Right lobe of liver (tissue), 6 donors: ENCODE measurements at regions not wholly inside any gene's neighbourhood (a gene's known extent, or its start where the extent isn't known, plus 50 kb on each side); places are given as distances from the start of the nearest gene placed in this dataset.

Experiments
- ATAC-seq, 4 donors: fragments of 200-7000 bp; cut with Tn5 transposase; one replicate each; pipeline ENCODE4 v1.9.1; 2020; ENCODE audit warnings: mild to moderate bottlenecking in 4 of 4, moderate library complexity in 4 of 4
- DNase-seq, 3 donors: peaks; one replicate each; pipeline ENCODE4 v3.0.0-alpha.2; 2020
- H3K27ac ChIP-seq, 3 donors: fragments of 200-600 bp; one replicate each; pipeline ENCODE4 v1.8.0; 2022
- H3K27me3 ChIP-seq, 2 donors: fragments of 200-600 bp; one replicate each; pipeline ENCODE4 v1.8.0; 2022
- H3K36me3 ChIP-seq, 4 donors: fragments of 200-600 bp; sonication (generic) in 1 of 4; one replicate each; pipeline versions ENCODE4 v1.5.1 to v1.8.0; 2017 to 2022; ENCODE audit warnings: control low read depth in 1 of 4
- H3K4me1 ChIP-seq, 4 donors: fragments of 200-600 bp; sonication (generic) in 1 of 4; one replicate each; pipeline versions ENCODE4 v1.5.1 to v1.8.0; 2017 to 2022; ENCODE audit warnings: control low read depth in 1 of 4
- H3K4me3 ChIP-seq, 3 donors: fragments of 200-600 bp; one replicate each; pipeline ENCODE4 v1.8.0; 2022
- H3K9me3 ChIP-seq, 4 donors: fragments of 200-600 bp; sonication (generic) in 1 of 4; one replicate each; pipeline versions ENCODE4 v1.5.1 to v1.8.0; 2017 to 2022; ENCODE audit warnings: control low read depth in 1 of 4
- CTCF ChIP-seq, 4 donors: fragments of 200-600 bp in 3 of 4; fragments of 450-650 bp in 1 of 4; IDR thresholded peaks; one replicate each; pipeline versions ENCODE4 v1.5.1 to v1.8.0; 2016 to 2022; ENCODE audit warnings: antibody characterized with exemption in 4 of 4, mild to moderate bottlenecking in 2 of 4
- POLR2A ChIP-seq: fragments of 450-650 bp; IDR thresholded peaks from one replicate; pipeline ENCODE4 v1.6.1; 2017; ENCODE audit warnings: antibody characterized with exemption, mild to moderate bottlenecking
- WGBS: methylation state at CpG from one replicate; pipeline ENCODE4 v1.1.6; 2018; ENCODE audit warnings: low coverage, low lambda C conversion rate; ENCODE audit not compliant: insufficient coverage; ENCODE audit errors: missing lambda C conversion rate; 5-methylcytosine and 5-hydroxymethylcytosine counted together
- intact Hi-C, 2 donors: fragments of 100-400 bp; cut with DNase I; formaldehyde crosslinking; loops; one replicate each; pipeline versions ENCODE4 v1.11.2 to v1.14.1; 2022
- donor health status: DM: no; HTN: yes; CAD: no.
- donor health status: DM: no; HTN: no; CAD: no.
- donor health status: DM: no; HTN: no; CAD: no.
- donor health status: DM: no; HTN: yes; CAD: no.
- donor health status: DM: no; HTN: yes; CAD: no.

- Histone ChIP-seq H3K4me1 (no peaks in the 10 kb centered on the region), H3K27ac (no peak overlapping the region), H3K9me3 (peaks cover 0 to 6% (median 0%) of the 10 kb centered on the region in 4 donors), H3K36me3 (no peaks in the 10 kb centered on the region), H3K4me3 (no peak overlapping the region), H3K27me3 (no peaks in the 10 kb centered on the region)
- no peak for ATAC-seq
- TF ChIP-seq POLR2A = no peak
- WGBS = 84% methylated on average over 2 of the region's 3 CpGs
- intact Hi-C loops = no loop called here
- no peak for DNase-seq
Measured at GRCh38 chr20:60286764-60287163, 328.5 kb downstream of the CDH26 start.

GRCh38 chr20:60288945-60289344, 330.7 kb downstream of the CDH26 start:
- DNase-seq (no peak), ATAC-seq (no peak)
- Histone ChIP-seq H3K9me3 (peaks cover 0 to 6% (median 0%) of the 10 kb centered on the region in 4 donors), H3K27me3 (no peaks in the 10 kb centered on the region), H3K4me1 (no peaks in the 10 kb centered on the region), H3K4me3 (no peak overlapping the region), H3K27ac (no peak overlapping the region), H3K36me3 (no peaks in the 10 kb centered on the region)
- 79% methylated on average over 2 of the region's 2 CpGs for WGBS
- intact Hi-C loops = no loop called here
- no peak for TF ChIP-seq CTCF (IDR thresholded peaks at IDR 0.05)
- TF ChIP-seq POLR2A = no peak

GRCh38 chr20:60292001-60292520, 333.8 kb downstream of the CDH26 start:
- no peaks in the 10 kb centered on the region for H3K36me3 ChIP-seq
- WGBS = 72% methylated on average over 5 of the region's 5 CpGs
- no peaks in the 10 kb centered on the region for H3K4me1 ChIP-seq
- no peak for DNase-seq
- no peak overlapping the region for H3K27ac ChIP-seq
- H3K27me3 ChIP-seq = no peaks in the 10 kb centered on the region
- no peak for ATAC-seq
- no peak overlapping the region for H3K4me3 ChIP-seq
- H3K9me3 ChIP-seq = peaks cover 0 to 6% (median 0%) of the 10 kb centered on the region in 4 donors
- TF ChIP-seq POLR2A (no peak), CTCF (IDR thresholded peaks at IDR 0.05) (no peak)
- intact Hi-C loops = no loop called here

- H3K27ac ChIP-seq = no peak overlapping the region
- WGBS = 43% methylated on average over 8 of the region's 8 CpGs
- DNase-seq (no peak), ATAC-seq (no peak)
- H3K9me3 ChIP-seq = peaks cover 0 to 6% (median 0%) of the 10 kb centered on the region in 4 donors
- intact Hi-C loops = no loop called here
- no peaks in the 10 kb centered on the region for H3K4me1 ChIP-seq
- H3K36me3 ChIP-seq = no peaks in the 10 kb centered on the region
- no peaks in the 10 kb centered on the region for H3K27me3 ChIP-seq
- TF ChIP-seq CTCF (IDR thresholded peaks at IDR 0.05) (no peak), POLR2A (no peak)
- H3K4me3 ChIP-seq = no peak overlapping the region
Measured at GRCh38 chr20:60294632-60295031, 336.4 kb downstream of the CDH26 start.

- no peaks in the 10 kb centered on the region for H3K36me3 ChIP-seq
- ATAC-seq (no peak), DNase-seq (no peak)
- WGBS = 68% methylated on average over 2 of the region's 2 CpGs
- H3K9me3 ChIP-seq = peaks cover 0 to 2% (median 0%) of the 10 kb centered on the region in 4 donors
- H3K27me3 ChIP-seq = no peaks in the 10 kb centered on the region
- H3K4me3 ChIP-seq = no peak overlapping the region
- no peak overlapping the region for H3K27ac ChIP-seq
- no peak for TF ChIP-seq CTCF (IDR thresholded peaks at IDR 0.05)
- no peak for TF ChIP-seq POLR2A
- intact Hi-C loops = no loop called here
- H3K4me1 ChIP-seq = no peaks in the 10 kb centered on the region
Measured at GRCh38 chr20:60295214-60295613, 337.0 kb downstream of the CDH26 start.
